Activated naive CD4-positive, alpha-beta T cell treated with anti-CD3 and anti-CD28 coated beads, Interleukin-2, amount 50 U/mL, for 72 hours (primary cell): ENCODE measurements at regions not wholly inside any gene's neighbourhood (a gene's known extent, or its start where the extent isn't known, plus 50 kb on each side); places are given as distances from the start of the nearest gene placed in this dataset.

Experiments
- ATAC-seq, 2 donors: fragments of 150-1000 bp; cut with Tn5 transposase; 2 replicates each; pipeline ENCODE4 v1.10.0; 2021; ENCODE audit warnings: mild to moderate bottlenecking in 2 of 2, moderate library complexity in 2 of 2
- DNase-seq, 2 donors: peaks; one replicate each; pipeline ENCODE4 v3.0.0; 2021 to 2022; ENCODE audit warnings: low spot score in 2 of 2
- H3K27ac Mint-ChIP-seq, 2 donors: one replicate each; pipeline ENCODE4 v1.8.0; 2022; ENCODE audit warnings: mild to moderate bottlenecking in 2 of 2, mixed read lengths in 2 of 2
- H3K36me3 Mint-ChIP-seq, 2 donors: one replicate each; pipeline ENCODE4 v1.8.0; 2022; ENCODE audit warnings: mixed read lengths in 2 of 2
- H3K9me3 Mint-ChIP-seq, 2 donors: one replicate each; pipeline ENCODE4 v1.8.0; 2022; ENCODE audit warnings: mixed read lengths in 2 of 2

GRCh38 chr5:25964009-25964372, 1074.4 kb downstream of the CDH9 start:
- DNase-seq (no peak), ATAC-seq (no peak)
- Mint-ChIP-seq H3K9me3 (peaks cover 16 to 22% of the 10 kb centered on the region in 2 donors), H3K27ac (no peak overlapping the region), H3K36me3 (peaks cover 0 to 9% of the 10 kb centered on the region in 2 donors)

- Mint-ChIP-seq H3K27ac (no peak overlapping the region), H3K36me3 (peaks cover 0 to 9% of the 10 kb centered on the region in 2 donors), H3K9me3 (peaks cover 13 to 18% of the 10 kb centered on the region in 2 donors)
- ATAC-seq (no peak), DNase-seq (no peak)
These were observed 1075.0 kb downstream of the CDH9 start for GRCh38 chr5:25963251-25964008.

- Mint-ChIP-seq H3K9me3 (peaks cover 0 to 6% of the 10 kb centered on the region in 2 donors), H3K36me3 (no peaks in the 10 kb centered on the region), H3K27ac (no peak overlapping the region)
- ATAC-seq (no peak), DNase-seq (no peak)
These were observed 1083.0 kb downstream of the CDH9 start for GRCh38 chr5:25955337-25955736.

GRCh38 chr5:25950681-25951080, 1087.7 kb downstream of the CDH9 start:
- no peak for ATAC-seq
- peaks cover 11 to 13% of the 10 kb centered on the region in 2 donors for H3K9me3 Mint-ChIP-seq
- DNase-seq = no peak
- H3K27ac Mint-ChIP-seq = no peak overlapping the region
- H3K36me3 Mint-ChIP-seq = no peaks in the 10 kb centered on the region

GRCh38 chr5:25948278-25948677, 1090.1 kb downstream of the CDH9 start:
- ATAC-seq (no peak), DNase-seq (no peak)
- Mint-ChIP-seq H3K27ac (no peak overlapping the region), H3K36me3 (no peaks in the 10 kb centered on the region), H3K9me3 (peaks cover 11 to 13% of the 10 kb centered on the region in 2 donors)

GRCh38 chr5:25944786-25945185, 1093.6 kb downstream of the CDH9 start:
- Mint-ChIP-seq H3K27ac (no peak overlapping the region), H3K9me3 (peaks cover 7 to 15% of the 10 kb centered on the region in 2 donors), H3K36me3 (no peaks in the 10 kb centered on the region)
- DNase-seq (no peak), ATAC-seq (no peak)

GRCh38 chr5:25909163-25909562, 1129.2 kb downstream of the CDH9 start:
- Mint-ChIP-seq H3K27ac (no peak overlapping the region), H3K36me3 (peaks cover 11 to 12% of the 10 kb centered on the region in 2 donors), H3K9me3 (peaks cover 24 to 25% of the 10 kb centered on the region in 2 donors)
- DNase-seq (no peak), ATAC-seq (no peak)

GRCh38 chr5:25905646-25906045, 1132.7 kb downstream of the CDH9 start:
- DNase-seq (no peak), ATAC-seq (no peak)
- H3K36me3 Mint-ChIP-seq = peaks cover 10 to 11% of the 10 kb centered on the region in 2 donors
- H3K27ac Mint-ChIP-seq = no peak overlapping the region
- H3K9me3 Mint-ChIP-seq = peaks cover 12 to 17% of the 10 kb centered on the region in 2 donors

- ATAC-seq = no peak
- Mint-ChIP-seq H3K9me3 (peaks cover 14 to 16% of the 10 kb centered on the region in 2 donors), H3K27ac (no peak overlapping the region), H3K36me3 (peaks cover 5 to 6% of the 10 kb centered on the region in 2 donors)
- DNase-seq = no peak
These were observed 1146.2 kb downstream of the CDH9 start for GRCh38 chr5:25892211-25892610.

GRCh38 chr5:25891691-25892090, 1146.7 kb downstream of the CDH9 start:
- ATAC-seq (no peak), DNase-seq (no peak)
- Mint-ChIP-seq H3K27ac (no peak overlapping the region), H3K36me3 (peaks cover 5 to 6% of the 10 kb centered on the region in 2 donors), H3K9me3 (peaks cover 17 to 19% of the 10 kb centered on the region in 2 donors)

- Mint-ChIP-seq H3K9me3 (peaks cover 15 to 25% of the 10 kb centered on the region in 2 donors), H3K36me3 (peaks cover 6% of the 10 kb centered on the region in 2 donors), H3K27ac (no peak overlapping the region)
- ATAC-seq = no peak
- no peak for DNase-seq
These were observed 1156.9 kb downstream of the CDH9 start for GRCh38 chr5:25881318-25882036.

- Mint-ChIP-seq H3K36me3 (peaks cover 0 to 12% of the 10 kb centered on the region in 2 donors), H3K9me3 (peaks cover 17 to 35% of the 10 kb centered on the region in 2 donors), H3K27ac (no peak overlapping the region)
- DNase-seq = no peak
- no peak for ATAC-seq
These were observed 1174.6 kb downstream of the CDH9 start for GRCh38 chr5:25863811-25864210.

GRCh38 chr5:25862276-25862675, 1176.1 kb downstream of the CDH9 start:
- Mint-ChIP-seq H3K9me3 (peaks cover 29 to 36% of the 10 kb centered on the region in 2 donors), H3K36me3 (peaks cover 3 to 12% of the 10 kb centered on the region in 2 donors), H3K27ac (no peak overlapping the region)
- no peak for DNase-seq
- ATAC-seq = no peak

- Mint-ChIP-seq H3K9me3 (peaks cover 34 to 41% of the 10 kb centered on the region in 2 donors), H3K27ac (no peak overlapping the region), H3K36me3 (peaks cover 6 to 12% of the 10 kb centered on the region in 2 donors)
- ATAC-seq (no peak), DNase-seq (no peak)
These were observed 1180.4 kb downstream of the CDH9 start for GRCh38 chr5:25858019-25858418.

GRCh38 chr5:25851301-25851700, 1187.1 kb downstream of the CDH9 start:
- peaks cover 13 to 18% of the 10 kb centered on the region in 2 donors for H3K9me3 Mint-ChIP-seq
- H3K27ac Mint-ChIP-seq = no peak overlapping the region
- peaks cover 0 to 13% of the 10 kb centered on the region in 2 donors for H3K36me3 Mint-ChIP-seq
- no peak for ATAC-seq
- no peak for DNase-seq

- H3K27ac Mint-ChIP-seq = no peak overlapping the region
- no peak for ATAC-seq
- peaks cover 16 to 17% of the 10 kb centered on the region in 2 donors for H3K9me3 Mint-ChIP-seq
- peaks cover 0 to 14% of the 10 kb centered on the region in 2 donors for H3K36me3 Mint-ChIP-seq
- no peak for DNase-seq
These were observed 1187.8 kb downstream of the CDH9 start for GRCh38 chr5:25850581-25850980.

- no peak for DNase-seq
These were observed 1189.1 kb downstream of the CDH9 start for GRCh38 chr5:25849270-25849669.

More at GRCh38 chr5:25849270-25849669, 1189.1 kb downstream of the CDH9 start:
- Mint-ChIP-seq H3K9me3 (peaks cover 16 to 17% of the 10 kb centered on the region in 2 donors), H3K36me3 (peaks cover 0 to 14% of the 10 kb centered on the region in 2 donors), H3K27ac (no peak overlapping the region)
- ATAC-seq = no peak
